Fibroblast of lung (primary cell): ENCODE measurements at regions not wholly inside any gene's neighbourhood (a gene's known extent, or its start where the extent isn't known, plus 50 kb on each side); places are given as distances from the start of the nearest gene placed in this dataset.

Experiments
- DNase-seq, 2 donors: peaks; one replicate each; pipeline versions ENCODE4 v3.0.0 to v3.0.0-alpha.2; 2010; ENCODE audit warnings: low read depth in 2 of 2
- H2AFZ ChIP-seq: 2 replicates; pipeline ENCODE4 v1.5.1; 2012; ENCODE audit warnings: low read length, control low read depth, inconsistent platforms
- H3K27ac ChIP-seq: 2 replicates; pipeline ENCODE4 v1.5.1; 2011; ENCODE audit warnings: low read length, control low read depth; ENCODE audit not compliant: insufficient read depth
- H3K27me3 ChIP-seq: 2 replicates; pipeline ENCODE4 v1.5.1; 2011; ENCODE audit warnings: mild to moderate bottlenecking, low read length; ENCODE audit not compliant: control insufficient read depth, insufficient read depth
- H3K36me3 ChIP-seq: 2 replicates; pipeline ENCODE4 v1.5.1; 2011; ENCODE audit warnings: low read length; ENCODE audit not compliant: control insufficient read depth, insufficient read depth
- H3K4me1 ChIP-seq: 2 replicates; pipeline ENCODE4 v1.5.1; 2011; ENCODE audit warnings: low read length; ENCODE audit not compliant: control insufficient read depth, insufficient read depth; ENCODE audit errors: extremely low read depth
- H3K4me2 ChIP-seq: 2 replicates; pipeline ENCODE4 v1.5.1; 2011; ENCODE audit warnings: low read length, control low read depth; ENCODE audit not compliant: insufficient read depth; ENCODE audit errors: extremely low read depth
- H3K4me3 ChIP-seq, 4 experiments: fragments of 200-600 bp in 1 of 4; sonication (generic) in 1 of 4; replicated peaks in 1 of 4; 2 replicates each; pipeline ENCODE4 v1.5.1; 2011 to 2016; ENCODE audit warnings: low read length in 4 of 4, low read depth in 3 of 4, mild to moderate bottlenecking in 3 of 4, control low read depth in 2 of 4, inconsistent platforms in 1 of 4, mixed read lengths in 1 of 4; ENCODE audit not compliant: insufficient read depth in 1 of 4; ENCODE audit errors: control extremely low read depth in 1 of 4
- H3K79me2 ChIP-seq: 2 replicates; pipeline ENCODE4 v1.5.1; 2012; ENCODE audit warnings: mild to moderate bottlenecking, low read length, inconsistent platforms; ENCODE audit not compliant: control insufficient read depth, insufficient read depth
- H3K9ac ChIP-seq: 2 replicates; pipeline ENCODE4 v1.5.1; 2011; ENCODE audit warnings: mild to moderate bottlenecking, low read length, control low read depth; ENCODE audit not compliant: insufficient read depth
- H3K9me3 ChIP-seq: 2 replicates; pipeline ENCODE4 v1.5.1; 2012; ENCODE audit warnings: low read depth, low read length; ENCODE audit not compliant: control insufficient read depth, insufficient read depth
- H4K20me1 ChIP-seq: 2 replicates; pipeline ENCODE4 v1.5.1; 2011; ENCODE audit warnings: low read length; ENCODE audit not compliant: control insufficient read depth, insufficient read depth; ENCODE audit errors: extremely low read depth
- EZH2 ChIP-seq: IDR thresholded peaks from 2 replicates; pipeline ENCODE4 v1.5.1; 2012; ENCODE audit warnings: low read length, control low read depth, mild to moderate bottlenecking; ENCODE audit errors: missing control alignments
- TF ChIP-seq, protein P1 (sequence below), 2 donors: IDR thresholded peaks in 1 of 2; conservative IDR thresholded peaks in 1 of 2; 1 replicate in 1 of 2; 2 replicates in 1 of 2; pipeline ENCODE4 v1.5.1; 2011 to 2012; ENCODE audit warnings: low read length in 2 of 2, control low read depth in 1 of 2, inconsistent platforms in 1 of 2, low read depth in 1 of 2, mild to moderate bottlenecking in 1 of 2

DNA sequence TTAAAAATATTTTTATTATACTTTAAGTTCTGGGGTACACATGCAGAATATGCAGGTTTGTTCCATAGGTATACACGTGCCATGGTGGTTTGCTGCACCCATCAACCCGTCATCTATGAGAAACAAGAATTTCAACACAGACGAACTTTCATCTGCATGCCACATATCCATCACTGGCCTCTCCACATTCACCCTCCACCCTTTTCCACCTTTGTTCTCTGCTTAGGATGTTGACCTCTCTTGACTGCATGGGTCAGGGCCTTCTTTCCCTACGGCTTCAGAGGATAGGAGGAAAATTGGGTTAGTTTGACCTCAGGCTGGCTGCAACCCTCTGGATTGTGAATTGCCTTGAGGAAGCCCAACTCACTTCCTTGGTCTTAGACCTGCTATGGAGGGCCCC is 260.9 kb downstream of the MREG start:
- Histone ChIP-seq H3K27me3 (no peaks in the 10 kb centered on the region), H3K4me2 (no peak overlapping the region), H3K36me3 (no peaks in the 10 kb centered on the region), H3K4me3 (no peak overlapping the region), H3K9ac (no peak overlapping the region), H3K79me2 (no peaks in the 10 kb centered on the region), H4K20me1 (no peaks in the 10 kb centered on the region), H3K27ac (no peak overlapping the region), H3K9me3 (no peaks in the 10 kb centered on the region), H3K4me1 (peaks cover 14% of the 10 kb centered on the region), H2AFZ (no peak overlapping the region)
- DNase-seq: no peak
- no peak for TF ChIP-seq EZH2
- TF ChIP-seq, protein P1, sequence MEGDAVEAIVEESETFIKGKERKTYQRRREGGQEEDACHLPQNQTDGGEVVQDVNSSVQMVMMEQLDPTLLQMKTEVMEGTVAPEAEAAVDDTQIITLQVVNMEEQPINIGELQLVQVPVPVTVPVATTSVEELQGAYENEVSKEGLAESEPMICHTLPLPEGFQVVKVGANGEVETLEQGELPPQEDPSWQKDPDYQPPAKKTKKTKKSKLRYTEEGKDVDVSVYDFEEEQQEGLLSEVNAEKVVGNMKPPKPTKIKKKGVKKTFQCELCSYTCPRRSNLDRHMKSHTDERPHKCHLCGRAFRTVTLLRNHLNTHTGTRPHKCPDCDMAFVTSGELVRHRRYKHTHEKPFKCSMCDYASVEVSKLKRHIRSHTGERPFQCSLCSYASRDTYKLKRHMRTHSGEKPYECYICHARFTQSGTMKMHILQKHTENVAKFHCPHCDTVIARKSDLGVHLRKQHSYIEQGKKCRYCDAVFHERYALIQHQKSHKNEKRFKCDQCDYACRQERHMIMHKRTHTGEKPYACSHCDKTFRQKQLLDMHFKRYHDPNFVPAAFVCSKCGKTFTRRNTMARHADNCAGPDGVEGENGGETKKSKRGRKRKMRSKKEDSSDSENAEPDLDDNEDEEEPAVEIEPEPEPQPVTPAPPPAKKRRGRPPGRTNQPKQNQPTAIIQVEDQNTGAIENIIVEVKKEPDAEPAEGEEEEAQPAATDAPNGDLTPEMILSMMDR (conservative IDR thresholded peaks at IDR 0.05 in 1 of 2, IDR thresholded peaks at IDR 0.05 in 1 of 2; ENCODE audit: low read depth in 1 of 2, low read length in 2 of 2): no peak

DNA sequence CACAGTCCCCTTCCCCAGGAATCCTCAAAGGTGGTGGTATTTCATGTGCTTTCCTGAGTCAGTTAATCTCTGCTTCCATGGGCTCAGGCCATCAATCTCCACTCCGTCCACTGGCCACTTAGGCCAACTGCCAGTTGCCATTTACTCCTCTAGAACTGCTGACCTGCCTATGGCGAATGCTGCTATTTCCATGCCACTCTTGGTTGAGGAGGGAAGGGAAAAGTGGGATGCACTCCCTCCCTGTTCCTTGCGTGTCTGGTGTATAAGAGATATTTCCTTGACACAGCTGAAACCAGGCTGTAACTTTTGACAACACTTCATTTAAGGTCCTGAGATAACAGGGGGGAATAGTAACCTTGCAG is 261.5 kb downstream of the MREG start:
- H2AFZ ChIP-seq: no peak overlapping the region
- H3K4me3 ChIP-seq: no peak overlapping the region
- no peaks in the 10 kb centered on the region for H3K36me3 ChIP-seq
- DNase-seq: no peak
- no peak overlapping the region for H3K4me2 ChIP-seq
- TF ChIP-seq, protein P1 (conservative IDR thresholded peaks at IDR 0.05 in 1 of 2, IDR thresholded peaks at IDR 0.05 in 1 of 2; ENCODE audit: low read depth in 1 of 2, low read length in 2 of 2): no peak
- no peak for TF ChIP-seq EZH2
- H3K79me2 ChIP-seq: no peaks in the 10 kb centered on the region
- no peaks in the 10 kb centered on the region for H3K9me3 ChIP-seq
- H3K4me1 ChIP-seq: peaks cover 14% of the 10 kb centered on the region
- no peaks in the 10 kb centered on the region for H4K20me1 ChIP-seq
- H3K27ac ChIP-seq: peak overlapping the region; percentile 35
- H3K9ac ChIP-seq: no peak overlapping the region
- no peaks in the 10 kb centered on the region for H3K27me3 ChIP-seq

DNA sequence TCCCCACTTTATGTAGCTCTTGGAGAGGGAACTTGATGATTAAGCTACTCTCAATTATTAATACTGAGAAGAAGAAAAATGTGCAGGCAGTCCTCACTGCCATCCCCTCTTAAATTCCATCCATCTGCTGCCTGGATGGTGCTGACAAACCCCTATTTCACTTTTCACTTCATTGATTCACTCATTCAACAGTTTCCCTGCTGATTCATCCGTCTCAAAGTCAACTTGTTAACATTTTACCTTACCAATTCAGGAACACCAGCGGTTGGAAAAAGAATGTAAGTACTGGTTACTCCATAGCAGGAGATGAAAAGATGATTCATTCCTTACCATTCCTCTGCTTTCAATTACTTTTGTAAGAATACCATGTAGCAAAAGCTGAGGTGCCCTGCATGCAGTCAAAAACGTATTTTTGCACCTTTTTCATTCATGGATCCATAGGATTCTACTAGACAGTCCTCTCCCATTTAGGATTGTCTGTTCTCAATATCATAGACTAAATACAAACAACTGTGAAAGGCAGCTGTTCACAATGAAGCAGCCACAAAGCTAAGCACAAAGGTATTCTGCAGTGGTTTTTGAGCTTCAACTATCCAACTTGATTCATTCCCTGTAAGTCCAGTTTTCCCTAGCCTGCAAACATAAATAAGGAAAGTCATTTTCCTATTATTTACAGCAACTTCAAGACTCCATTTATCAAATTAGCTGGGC is 262.0 kb downstream of the MREG start:
- no peak for TF ChIP-seq EZH2
- TF ChIP-seq, protein P1 (conservative IDR thresholded peaks at IDR 0.05 in 1 of 2, IDR thresholded peaks at IDR 0.05 in 1 of 2; ENCODE audit: low read depth in 1 of 2, low read length in 2 of 2): no peak
- peak overlapping the region; percentile 15 for H3K4me2 ChIP-seq
- peak; percentile 62 to 98 for DNase-seq

More for the DNA sequence above, 262.0 kb downstream of the MREG start:
- no peaks in the 10 kb centered on the region for H3K79me2 ChIP-seq
- no peak overlapping the region for H3K4me3 ChIP-seq
- peak overlapping the region; percentile 47 for H3K27ac ChIP-seq
- no peak overlapping the region for H3K9ac ChIP-seq
- H2AFZ ChIP-seq: no peak overlapping the region
- no peaks in the 10 kb centered on the region for H3K9me3 ChIP-seq
- H3K27me3 ChIP-seq: no peaks in the 10 kb centered on the region
- no peaks in the 10 kb centered on the region for H4K20me1 ChIP-seq
- peaks cover 14% of the 10 kb centered on the region for H3K4me1 ChIP-seq
- H3K36me3 ChIP-seq: no peaks in the 10 kb centered on the region
